ENCODE measurements at regions not wholly inside any gene's neighbourhood (a gene's known extent, or its start where the extent isn't known, plus 50 kb on each side); places are given as distances from the start of the nearest gene placed in this dataset.
"Not testable (repeated sequence)": the region's sequence is repeated elsewhere in the genome, so short reads cannot be mapped to it uniquely, and the experiment has no call there.

DNA sequence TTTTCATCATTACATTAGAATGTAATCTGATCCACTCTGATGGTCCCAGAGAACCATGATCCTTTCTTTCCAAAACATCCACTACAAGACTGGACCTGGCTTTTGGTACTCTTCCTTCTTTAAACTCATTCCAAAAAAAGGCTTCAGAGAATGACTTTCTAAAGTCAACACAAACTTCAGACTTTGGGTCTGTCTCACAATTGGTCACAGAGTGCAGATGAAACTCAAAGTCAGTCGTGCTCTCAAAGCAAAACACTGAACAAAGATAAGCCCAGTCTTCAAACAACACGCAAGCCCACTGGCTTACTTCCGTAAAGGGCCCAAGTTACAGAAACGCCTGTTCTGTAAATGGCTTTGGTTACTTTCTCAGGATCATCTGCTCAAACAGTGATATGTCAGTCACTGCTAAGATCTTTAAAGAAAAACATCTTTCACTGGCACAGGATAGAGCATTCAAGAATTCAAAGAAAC lies 250.9 kb upstream of the MKLN1 start:
- H3K4me3 Mint-ChIP-seq, result no peak overlapping the region
- ATAC-seq (no peak), DNase-seq (ENCODE audit: low spot score) (no peak)
- no peaks in the 10 kb centered on the region for H3K36me3 Mint-ChIP-seq
- H3K27me3 Mint-ChIP-seq, result no peaks in the 10 kb centered on the region
- H3K4me1 Mint-ChIP-seq (ENCODE audit: low read depth in 2 of 2), result peaks cover 32 to 52% of the 10 kb centered on the region in 2 donors
- peak overlapping the region in 1 of 2 donors; percentile 5 for H3K27ac Mint-ChIP-seq
- H3K9me3 Mint-ChIP-seq, result no peaks in the 10 kb centered on the region

DNA sequence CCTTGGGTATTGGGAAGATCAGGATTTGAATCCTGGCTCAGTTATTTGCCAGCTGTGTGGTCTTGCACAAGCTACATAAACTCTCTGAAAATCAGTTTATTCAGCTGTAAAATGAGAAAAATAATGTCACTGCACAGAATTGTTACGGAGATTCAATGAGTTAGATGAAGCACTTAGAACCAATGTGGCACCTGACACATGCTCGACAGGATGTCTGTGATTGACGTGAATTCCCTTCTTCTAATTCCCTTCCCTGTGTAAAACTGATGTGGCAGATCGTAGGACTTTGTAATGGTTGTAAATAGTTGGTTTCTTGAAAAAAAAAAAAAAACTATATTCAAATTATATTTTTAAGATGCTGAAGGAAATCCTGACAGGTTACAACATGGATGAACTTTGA lies 249.9 kb upstream of the MKLN1 start:
- ATAC-seq (no peak), DNase-seq (ENCODE audit: low spot score) (no peak)
- Mint-ChIP-seq H3K36me3 (no peaks in the 10 kb centered on the region), H3K4me3 (no peak overlapping the region), H3K4me1 (ENCODE audit: low read depth in 2 of 2) (peaks cover 36 to 50% of the 10 kb centered on the region in 2 donors), H3K27me3 (no peaks in the 10 kb centered on the region), H3K9me3 (no peaks in the 10 kb centered on the region), H3K27ac (no peak overlapping the region)

DNA sequence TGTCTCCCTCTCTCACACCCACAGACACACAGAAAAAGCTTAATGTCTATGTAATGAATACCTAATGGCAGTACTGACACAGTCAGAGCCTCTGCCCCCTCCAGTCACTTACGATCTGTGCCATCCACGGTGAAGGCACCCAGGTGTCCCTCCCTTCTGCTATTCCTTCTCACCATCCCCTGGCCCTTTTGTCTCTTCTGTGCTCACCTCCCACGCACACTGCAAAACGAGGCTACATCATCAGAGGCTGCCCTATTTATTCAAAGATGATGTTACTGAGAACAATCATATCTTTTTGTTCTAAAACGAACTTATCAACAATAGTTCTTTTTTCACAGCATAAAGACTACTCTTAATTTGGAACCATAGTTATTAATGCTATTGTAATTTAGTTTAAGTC lies 246.9 kb upstream of the MKLN1 start:
- Mint-ChIP-seq H3K36me3 (peaks cover 5% of the 10 kb centered on the region), H3K4me3 (no peak overlapping the region), H3K27ac (no peak overlapping the region), H3K9me3 (no peaks in the 10 kb centered on the region), H3K27me3 (no peaks in the 10 kb centered on the region), H3K4me1 (ENCODE audit: low read depth in 2 of 2) (peaks cover 29 to 37% of the 10 kb centered on the region in 2 donors)
- no peak for ATAC-seq
- DNase-seq (ENCODE audit: low spot score), result no peak

DNA sequence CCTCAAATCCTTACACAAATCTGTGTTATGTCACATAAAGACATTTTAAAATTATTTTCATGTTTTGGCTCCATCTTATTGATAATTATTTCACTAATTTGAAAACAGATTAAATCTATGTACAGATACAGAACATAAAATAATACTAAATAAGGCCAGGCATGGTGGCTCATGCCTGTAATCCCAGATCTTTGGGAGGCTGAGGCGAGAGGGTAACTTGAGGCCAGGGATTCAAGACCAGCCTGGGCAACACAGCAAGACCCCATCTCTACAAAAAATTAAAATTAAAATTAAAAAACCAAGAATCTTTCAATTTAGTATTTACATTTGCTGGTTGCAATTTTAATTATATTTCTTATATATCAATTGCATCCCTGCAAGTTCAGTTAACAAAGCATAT lies 246.4 kb upstream of the MKLN1 start:
- no peak for ATAC-seq
- Mint-ChIP-seq H3K27me3 (no peaks in the 10 kb centered on the region), H3K27ac (no peak overlapping the region), H3K9me3 (no peaks in the 10 kb centered on the region), H3K36me3 (peaks cover 5% of the 10 kb centered on the region), H3K4me1 (ENCODE audit: low read depth in 2 of 2) (peaks cover 24 to 33% of the 10 kb centered on the region in 2 donors), H3K4me3 (no peak overlapping the region)
- DNase-seq (ENCODE audit: low spot score), result no peak

DNA sequence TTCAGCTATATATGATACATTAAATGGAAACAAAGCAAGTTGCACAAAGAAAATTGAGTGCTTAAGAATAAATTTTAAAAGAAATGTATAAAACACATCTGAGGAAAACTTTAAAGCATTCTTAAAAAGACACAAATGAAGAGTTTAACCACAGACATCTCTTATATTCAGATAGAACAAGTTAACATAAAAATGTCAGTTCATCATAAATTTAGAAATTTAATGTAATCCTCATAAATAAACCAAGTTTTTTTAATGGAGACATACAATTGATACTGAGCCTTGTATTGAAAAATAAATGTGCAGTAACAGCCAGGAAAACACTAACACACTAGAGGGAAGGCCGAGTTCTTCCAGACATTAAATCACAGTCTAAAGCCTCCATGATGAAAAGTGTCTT lies 243.9 kb upstream of the MKLN1 start:
- ATAC-seq, result no peak
- no peak overlapping the region for H3K27ac Mint-ChIP-seq

DNA sequence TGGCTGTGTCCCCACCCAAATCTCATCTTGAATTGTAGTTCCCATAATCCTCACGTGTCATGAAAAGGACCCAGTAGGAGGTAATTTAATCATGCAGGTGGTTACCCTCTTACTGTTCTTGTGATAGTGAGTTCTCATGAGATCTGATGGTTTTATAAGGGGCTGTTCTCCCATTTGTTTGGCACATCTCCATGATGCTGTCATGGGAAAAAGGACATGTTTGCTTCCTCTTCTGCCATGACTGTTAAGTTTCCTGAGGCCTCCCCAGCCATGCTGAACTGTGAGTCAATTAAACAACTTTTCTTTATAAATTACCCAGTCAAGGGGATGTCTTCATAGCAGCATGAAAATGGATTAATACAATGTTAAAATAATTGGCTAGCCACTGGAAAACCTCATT lies 243.3 kb upstream of the MKLN1 start:
- H3K4me3 Mint-ChIP-seq; H3K36me3 Mint-ChIP-seq; DNase-seq (ENCODE audit: low spot score); H3K27me3 Mint-ChIP-seq; ATAC-seq; H3K9me3 Mint-ChIP-seq; H3K27ac Mint-ChIP-seq: not testable (repeated sequence)
- peaks cover 29 to 30% of the 10 kb centered on the region in 2 donors for H3K4me1 Mint-ChIP-seq (ENCODE audit: low read depth in 2 of 2)

More for the DNA sequence above, 243.9 kb upstream of the MKLN1 start:
- Mint-ChIP-seq H3K4me1 (ENCODE audit: low read depth in 2 of 2) (peaks cover 27 to 30% of the 10 kb centered on the region in 2 donors), H3K27me3 (no peaks in the 10 kb centered on the region), H3K36me3 (peaks cover 5% of the 10 kb centered on the region), H3K9me3 (no peaks in the 10 kb centered on the region), H3K4me3 (no peak overlapping the region)
- DNase-seq (ENCODE audit: low spot score), result no peak

DNA sequence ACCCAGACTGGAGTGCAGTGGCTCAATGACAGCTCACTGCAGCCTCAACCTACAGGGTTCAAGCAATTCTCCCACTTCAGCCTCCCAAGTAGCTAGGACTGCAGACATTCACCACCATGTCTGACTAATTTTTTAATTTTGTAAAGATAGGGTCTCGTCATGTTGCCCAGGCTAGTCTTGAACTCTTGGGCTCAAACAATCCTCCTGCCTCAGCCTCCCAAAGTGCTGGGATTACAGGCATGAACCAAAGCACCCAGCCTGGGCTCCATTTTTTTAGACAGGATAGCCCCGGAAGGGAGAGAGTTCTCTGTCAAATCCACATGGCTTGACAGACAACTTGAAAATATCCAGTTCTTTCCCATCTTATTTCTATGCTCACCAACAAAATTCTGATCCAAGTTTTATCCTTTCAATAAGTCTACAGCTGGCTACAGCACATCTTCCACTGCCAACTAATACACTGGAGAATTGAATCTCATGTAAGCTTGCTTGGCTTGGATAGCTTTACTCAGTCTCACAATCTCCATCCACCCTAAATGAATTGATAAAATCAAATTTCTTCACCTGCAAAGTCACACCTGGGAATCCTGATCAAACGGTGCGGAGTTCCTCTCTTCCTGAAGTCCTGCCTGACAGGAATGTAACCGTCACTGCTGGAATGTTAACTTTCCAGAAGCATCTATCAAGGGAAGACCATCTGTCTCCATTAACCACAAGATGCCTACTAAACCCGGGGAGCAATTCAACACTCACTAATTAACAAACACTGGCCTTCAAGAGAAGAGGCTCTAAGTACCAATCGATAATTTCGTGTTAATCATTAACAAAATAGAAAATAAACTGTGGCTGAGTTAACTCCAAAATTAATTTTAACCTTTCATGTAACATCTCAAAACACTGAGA lies 239.7 kb upstream of the MKLN1 start:
- Mint-ChIP-seq H3K36me3 (peaks cover 5% of the 10 kb centered on the region), H3K27me3 (no peaks in the 10 kb centered on the region), H3K9me3 (no peaks in the 10 kb centered on the region), H3K4me1 (ENCODE audit: low read depth in 2 of 2) (peaks cover 36 to 48% of the 10 kb centered on the region in 2 donors), H3K27ac (no peak overlapping the region), H3K4me3 (no peak overlapping the region)
- DNase-seq (ENCODE audit: low spot score) (no peak), ATAC-seq (no peak)

DNA sequence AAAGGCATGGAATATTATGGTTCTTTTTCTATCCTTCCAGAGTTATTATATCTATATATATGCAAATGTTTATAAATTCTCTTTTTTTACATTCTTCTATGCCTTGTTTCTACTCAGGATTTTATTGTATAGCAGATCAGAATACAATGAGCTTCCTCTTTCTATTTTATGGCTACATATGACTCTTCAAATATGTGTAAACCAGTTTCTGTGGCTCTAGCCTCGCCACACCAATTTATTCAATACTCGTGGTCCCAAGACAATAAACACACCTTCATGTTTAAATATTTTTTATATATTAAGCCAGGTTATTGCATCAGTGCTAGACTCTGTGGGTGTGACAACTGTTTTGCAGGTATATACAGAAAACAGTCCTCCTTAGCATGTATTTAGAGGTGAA lies 237.5 kb upstream of the MKLN1 start:
- ATAC-seq, result no peak
- H3K36me3 Mint-ChIP-seq, result no peaks in the 10 kb centered on the region
- no peak overlapping the region for H3K27ac Mint-ChIP-seq
- peaks cover 38 to 48% of the 10 kb centered on the region in 2 donors for H3K4me1 Mint-ChIP-seq (ENCODE audit: low read depth in 2 of 2)
- H3K4me3 Mint-ChIP-seq, result no peak overlapping the region
- no peaks in the 10 kb centered on the region for H3K9me3 Mint-ChIP-seq
- H3K27me3 Mint-ChIP-seq, result no peaks in the 10 kb centered on the region
- no peak for DNase-seq (ENCODE audit: low spot score)

DNA sequence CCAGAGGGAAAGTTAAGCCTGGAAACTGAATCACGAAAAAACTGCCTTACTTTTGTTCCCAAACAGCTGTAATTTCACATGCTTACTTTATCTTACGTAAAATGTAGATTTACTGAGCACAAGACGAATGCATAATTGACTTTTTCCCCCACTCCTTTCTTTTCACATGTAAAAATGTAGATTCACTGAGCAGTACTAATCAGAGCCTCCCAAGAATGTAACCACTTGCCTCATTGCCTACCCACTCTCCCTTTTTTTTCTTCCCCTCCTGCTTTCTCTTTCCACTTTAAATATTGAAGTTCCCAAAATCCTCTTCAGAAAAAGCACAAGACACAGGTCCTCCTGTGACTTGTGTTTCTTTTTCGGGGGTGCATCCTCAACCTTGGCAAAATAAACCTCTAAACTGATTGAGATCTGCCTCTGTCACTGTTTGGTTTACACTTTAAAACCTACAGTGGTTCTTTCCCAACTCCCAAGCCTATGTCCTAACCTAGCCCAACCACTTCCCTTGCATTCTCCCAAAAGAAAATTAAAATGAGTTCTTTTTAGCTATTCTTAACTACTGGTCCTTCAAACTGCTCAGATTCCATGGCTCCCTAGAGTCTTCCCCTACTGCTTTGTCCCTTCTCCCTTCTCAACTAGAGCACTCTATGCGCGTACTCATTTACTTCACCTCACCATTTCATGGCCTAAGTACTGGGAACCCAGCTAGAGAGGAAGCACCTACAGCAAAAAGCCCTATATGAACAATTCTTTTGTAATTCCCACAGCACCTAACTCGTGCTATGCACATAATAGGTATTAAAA lies 236.6 kb upstream of the MKLN1 start:
- ATAC-seq, result no peak
- Mint-ChIP-seq H3K27ac (peak overlapping the region; percentile 5 to 14), H3K9me3 (no peaks in the 10 kb centered on the region), H3K4me3 (peak overlapping the region; percentile 2), H3K4me1 (ENCODE audit: low read depth in 2 of 2) (peaks cover 33 to 50% of the 10 kb centered on the region in 2 donors), H3K27me3 (no peaks in the 10 kb centered on the region), H3K36me3 (no peaks in the 10 kb centered on the region)
- DNase-seq (ENCODE audit: low spot score), result no peak

DNA sequence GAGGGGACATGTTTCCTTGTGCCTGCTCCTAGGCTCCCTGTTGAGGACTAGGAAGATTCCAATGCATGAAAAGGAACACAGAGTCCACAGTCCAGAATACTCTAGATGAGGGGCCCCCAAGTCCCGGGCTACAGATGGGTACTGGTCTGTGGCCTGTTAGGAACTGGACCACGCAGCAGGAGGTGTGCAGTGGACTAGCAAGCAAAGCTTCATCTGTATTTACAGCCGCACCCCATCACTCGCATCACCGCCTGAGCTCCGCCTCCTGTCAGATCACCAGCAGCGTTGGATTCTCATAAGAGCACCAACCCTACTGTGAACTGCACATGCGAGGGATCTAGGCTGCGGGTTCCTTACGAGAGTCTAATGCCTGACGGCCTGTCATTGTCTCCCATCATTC lies 233.0 kb upstream of the MKLN1 start:
- Mint-ChIP-seq H3K27me3 (no peaks in the 10 kb centered on the region), H3K9me3 (no peaks in the 10 kb centered on the region), H3K4me1 (ENCODE audit: low read depth in 2 of 2) (peaks cover 47 to 74% of the 10 kb centered on the region in 2 donors), H3K27ac (peak overlapping the region in 1 of 2 donors; percentile 6), H3K36me3 (no peaks in the 10 kb centered on the region), H3K4me3 (no peak overlapping the region)
- DNase-seq (ENCODE audit: low spot score) (no peak), ATAC-seq (no peak)

DNA sequence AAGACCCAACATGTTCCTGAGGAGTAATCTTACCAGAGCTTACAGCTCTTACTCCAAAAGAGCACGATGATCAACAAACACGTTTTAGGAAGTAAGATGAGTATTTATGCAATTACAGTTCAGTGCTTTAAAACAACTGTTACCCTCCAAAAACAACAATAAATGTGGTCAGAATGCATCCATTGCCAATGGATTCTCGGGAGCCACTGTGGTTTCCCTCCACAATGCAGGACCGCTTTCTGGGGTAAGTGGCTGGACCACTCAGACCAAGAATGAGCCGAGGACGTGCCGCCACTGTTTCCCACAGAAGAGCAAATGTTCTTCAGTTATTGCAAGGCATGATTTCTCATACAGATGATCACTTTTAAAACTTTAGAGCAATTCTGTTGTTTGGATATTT lies 232.3 kb upstream of the MKLN1 start:
- Mint-ChIP-seq H3K27ac (no peak overlapping the region), H3K4me3 (no peak overlapping the region), H3K4me1 (ENCODE audit: low read depth in 2 of 2) (peaks cover 46 to 73% of the 10 kb centered on the region in 2 donors), H3K27me3 (no peaks in the 10 kb centered on the region), H3K36me3 (no peaks in the 10 kb centered on the region), H3K9me3 (no peaks in the 10 kb centered on the region)
- ATAC-seq (no peak), DNase-seq (ENCODE audit: low spot score) (no peak)

DNA sequence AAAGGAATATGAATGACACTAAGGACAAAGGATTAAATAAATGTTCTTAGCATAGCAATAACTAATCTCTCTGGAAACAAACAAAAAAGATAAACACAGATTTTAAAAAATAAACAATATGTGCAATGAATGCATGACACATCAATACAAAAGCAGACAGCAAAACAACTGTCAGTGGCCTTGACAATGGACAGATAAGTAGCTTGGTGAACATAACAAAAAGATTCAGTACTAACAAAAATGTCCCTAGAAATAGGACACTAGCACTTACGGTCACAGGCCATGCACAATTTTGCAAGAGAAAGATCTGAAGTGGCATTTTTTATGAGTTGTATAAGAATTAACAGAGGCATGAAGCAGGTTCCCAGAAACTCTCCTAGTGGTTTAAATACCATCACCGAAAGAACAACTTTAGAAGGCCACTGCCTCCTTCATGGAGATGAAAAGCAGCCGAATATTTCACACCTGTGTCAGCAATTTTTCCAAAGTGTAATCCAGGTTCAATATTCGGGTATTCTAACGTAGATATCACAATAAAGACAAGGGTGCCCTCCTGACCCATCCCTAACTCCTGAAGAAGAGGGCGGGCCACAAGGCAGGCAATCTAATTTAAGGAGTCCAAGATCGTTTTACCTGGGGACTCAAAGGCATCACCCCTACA lies 231.3 kb upstream of the MKLN1 start:
- H3K4me3 Mint-ChIP-seq, result peak overlapping the region; percentile 63
- H3K4me1 Mint-ChIP-seq (ENCODE audit: low read depth in 2 of 2), result peaks cover 45 to 74% of the 10 kb centered on the region in 2 donors
- H3K27ac Mint-ChIP-seq, result no peak overlapping the region
- no peak for ATAC-seq
- no peak for DNase-seq (ENCODE audit: low spot score)
- H3K9me3 Mint-ChIP-seq, result no peaks in the 10 kb centered on the region
- H3K27me3 Mint-ChIP-seq, result no peaks in the 10 kb centered on the region
- H3K36me3 Mint-ChIP-seq, result no peaks in the 10 kb centered on the region

DNA sequence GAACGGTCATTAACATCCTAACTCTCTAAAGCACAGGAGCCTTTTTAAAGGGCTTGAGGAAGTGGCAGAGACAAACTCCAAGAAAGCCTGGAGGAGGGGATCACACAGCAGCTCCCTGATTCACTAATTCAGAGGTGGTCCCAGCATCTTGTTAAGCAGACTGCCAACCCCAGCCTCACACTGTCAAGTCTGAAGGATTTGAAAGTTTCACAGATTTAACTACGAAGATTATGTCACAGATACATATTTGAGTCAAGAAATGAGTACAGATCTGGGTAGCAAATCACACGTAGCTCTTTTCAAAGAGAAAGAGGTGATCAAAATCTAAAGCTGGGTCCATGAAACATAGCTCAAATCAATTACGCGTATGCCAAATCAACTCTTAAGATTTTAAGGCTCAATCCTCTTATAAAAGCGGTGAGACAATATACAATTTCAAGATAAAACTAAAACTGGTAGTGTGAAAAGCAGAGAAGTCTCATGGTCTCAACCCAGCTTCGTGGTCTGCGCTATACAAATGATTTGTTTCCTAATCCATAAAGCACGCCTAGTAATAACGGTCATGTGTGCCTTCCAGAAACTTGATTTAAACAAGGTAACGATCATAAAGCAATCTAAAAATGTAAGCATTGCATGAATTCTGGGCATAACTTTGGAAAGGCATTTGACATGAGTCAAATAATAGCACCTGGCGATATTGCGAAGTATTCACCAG lies 229.9 kb upstream of the MKLN1 start:
- Mint-ChIP-seq H3K27me3 (no peaks in the 10 kb centered on the region), H3K27ac (peak overlapping the region; percentile 18 to 46), H3K4me1 (ENCODE audit: low read depth in 2 of 2) (peaks cover 51 to 75% of the 10 kb centered on the region in 2 donors), H3K4me3 (peak overlapping the region; percentile 63), H3K36me3 (no peaks in the 10 kb centered on the region), H3K9me3 (no peaks in the 10 kb centered on the region)
- ATAC-seq (peak; percentile 63 to 76), DNase-seq (ENCODE audit: low spot score) (no peak)
